Panc1 (cell line): ENCODE measurements at regions not wholly inside any gene's neighbourhood (a gene's known extent, or its start where the extent isn't known, plus 50 kb on each side); places are given as distances from the start of the nearest gene placed in this dataset.

Experiments
- ATAC-seq: fragments of 200-7000 bp; cut with Tn5 transposase; 2 replicates; pipeline ENCODE4 v1.9.1; 2020; ENCODE audit warnings: mild to moderate bottlenecking, moderate library complexity
- BruUV-seq: library from RNA; stranded (reverse); fragments of 400-500 nt; replicated peaks from 2 replicates; lab custom pipeline; 2021; lab: Mats Ljungman, UMichigan
- CTCF ChIA-PET: fragments of 300-600 bp; sonication (Branson Sonifier 250); formaldehyde crosslinking; loops from one replicate; lab custom pipeline; 2022; ENCODE audit warnings: antibody characterized with exemption; lab: Charles Lee
- POLR2A ChIA-PET: fragments of 300-600 bp; sonication (Branson Sonifier 250); formaldehyde crosslinking; loops from one replicate; lab custom pipeline; 2022; ENCODE audit warnings: antibody characterized with exemption; lab: Charles Lee
- DNase-seq: peaks from one replicate; pipeline ENCODE4 v3.0.0-alpha.2; 2010; ENCODE audit warnings: low read depth, low spot score
- H3K27ac ChIP-seq: 2 replicates; pipeline ENCODE4 v1.5.1; 2011; ENCODE audit warnings: mild to moderate bottlenecking, low read length, inconsistent platforms
- H3K27me3 ChIP-seq: fragments of 200-500 bp; sonication (Bioruptor generic); 2 replicates; pipeline ENCODE4 v1.6.0; 2014; ENCODE audit warnings: low read length, inconsistent platforms; ENCODE audit not compliant: control insufficient read depth, insufficient read depth
- H3K36me3 ChIP-seq: fragments of 200-500 bp; sonication (Bioruptor generic); 2 replicates; pipeline ENCODE4 v1.5.1; 2014; ENCODE audit warnings: inconsistent platforms, mild to moderate bottlenecking, low read length, moderate library complexity; ENCODE audit not compliant: control insufficient read depth, insufficient read depth
- H3K4me1 ChIP-seq: 2 replicates; pipeline ENCODE4 v1.5.1; 2011; ENCODE audit warnings: inconsistent platforms, mild to moderate bottlenecking, low read length, moderate library complexity; ENCODE audit not compliant: control insufficient read depth, insufficient read depth
- H3K4me3 ChIP-seq, 2 experiments: 2 replicates each; pipeline ENCODE4 v1.5.1; 2011 to 2012; ENCODE audit warnings: low read depth in 2 of 2, low read length in 2 of 2, mild to moderate bottlenecking in 2 of 2, inconsistent platforms in 1 of 2, moderate library complexity in 1 of 2
- H3K9me3 ChIP-seq: fragments of 200-500 bp; sonication (Bioruptor generic); 2 replicates; pipeline ENCODE4 v1.5.1; 2014; ENCODE audit warnings: low read depth, mild to moderate bottlenecking, inconsistent platforms, low read length, moderate library complexity; ENCODE audit not compliant: control insufficient read depth, insufficient read depth
- POLR2AphosphoS5 ChIP-seq: IDR thresholded peaks from 2 replicates; pipeline ENCODE4 v1.6.1; 2012; ENCODE audit warnings: mild to moderate bottlenecking, low read depth, low read length, moderate library complexity
- SIN3A ChIP-seq: IDR thresholded peaks from 2 replicates; pipeline ENCODE4 v1.6.1; 2012; ENCODE audit warnings: low read depth, mild to moderate bottlenecking, low read length, moderate library complexity, borderline replicate concordance; ENCODE audit not compliant: insufficient read depth
- TCF7L2 ChIP-seq: IDR thresholded peaks from 2 replicates; pipeline ENCODE4 v1.6.1; 2011; ENCODE audit warnings: mild to moderate bottlenecking, low read depth, low read length, inconsistent platforms
- in situ Hi-C: cut with HindIII; loops from 2 replicates; pipeline ENCODE4 v1.10.0; 2016; ENCODE audit warnings: low sequenced_read_pairs, low pct_unique_long_range_greater_than_20kb
- intact Hi-C: fragments of 100-400 bp; cut with micrococcal nuclease; formaldehyde crosslinking; loops from one replicate; pipeline ENCODE4 v1.10.0; 2022; ENCODE audit not compliant: unreplicated experiment
- TF ChIP-seq, protein P1 (sequence below), 2 experiments: IDR thresholded peaks; 2 replicates each; pipeline ENCODE4 v1.6.1; 2011 to 2012; ENCODE audit warnings: low read depth in 2 of 2, control low read depth in 1 of 2, low read length in 1 of 2, mild to moderate bottlenecking in 1 of 2, moderate library complexity in 1 of 2; ENCODE audit not compliant: insufficient read depth in 1 of 2
- TF ChIP-seq, protein P2 (sequence below): fragments of 450-650 bp; IDR thresholded peaks from 2 replicates; pipeline ENCODE4 v1.5.1; 2017; ENCODE audit warnings: mild to moderate bottlenecking

DNA sequence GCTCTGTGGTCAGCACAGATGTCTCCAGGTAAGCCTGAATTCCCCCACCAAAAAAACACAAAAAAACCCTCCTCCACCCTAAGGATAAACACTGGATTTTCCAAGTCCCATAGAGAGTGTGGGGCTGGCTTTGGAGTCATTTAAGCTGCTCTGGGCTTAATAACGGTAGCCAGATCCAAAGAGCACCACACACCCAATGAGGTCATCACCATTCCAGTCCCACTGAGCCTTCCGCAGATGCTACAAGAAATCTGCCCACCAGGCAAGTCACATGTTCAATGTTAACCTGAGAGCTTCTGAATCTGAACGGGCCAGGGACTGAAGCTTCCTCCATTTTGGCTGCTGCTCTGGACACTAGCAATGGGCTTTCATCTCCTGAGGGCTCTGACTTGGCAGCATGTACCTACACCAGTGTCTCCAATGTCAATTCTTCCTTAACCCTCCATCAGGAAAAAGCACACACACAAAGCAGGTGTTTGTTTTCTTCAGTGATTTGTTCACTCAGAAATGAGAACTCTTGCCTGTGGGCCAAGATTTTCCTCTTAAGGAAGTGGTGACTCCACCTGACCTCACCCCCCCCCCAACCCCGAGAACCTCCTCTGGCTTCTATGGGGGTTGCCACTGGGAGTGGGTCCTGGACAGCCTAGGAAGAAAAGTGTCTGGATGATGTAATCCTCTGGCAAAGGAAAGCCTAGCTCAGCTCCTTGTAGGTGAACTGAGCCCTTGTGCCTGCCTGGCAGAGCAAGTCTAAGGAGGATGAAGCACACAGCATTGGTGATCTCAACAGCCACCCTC, 220.1 kb downstream of the FOXL1 start:
- H3K36me3 ChIP-seq: no peaks in the 10 kb centered on the region
- H3K4me3 ChIP-seq: no peak overlapping the region
- TF ChIP-seq SIN3A (no peak), POLR2AphosphoS5 (no peak), TCF7L2 (no peak)
- TF ChIP-seq, protein P1, sequence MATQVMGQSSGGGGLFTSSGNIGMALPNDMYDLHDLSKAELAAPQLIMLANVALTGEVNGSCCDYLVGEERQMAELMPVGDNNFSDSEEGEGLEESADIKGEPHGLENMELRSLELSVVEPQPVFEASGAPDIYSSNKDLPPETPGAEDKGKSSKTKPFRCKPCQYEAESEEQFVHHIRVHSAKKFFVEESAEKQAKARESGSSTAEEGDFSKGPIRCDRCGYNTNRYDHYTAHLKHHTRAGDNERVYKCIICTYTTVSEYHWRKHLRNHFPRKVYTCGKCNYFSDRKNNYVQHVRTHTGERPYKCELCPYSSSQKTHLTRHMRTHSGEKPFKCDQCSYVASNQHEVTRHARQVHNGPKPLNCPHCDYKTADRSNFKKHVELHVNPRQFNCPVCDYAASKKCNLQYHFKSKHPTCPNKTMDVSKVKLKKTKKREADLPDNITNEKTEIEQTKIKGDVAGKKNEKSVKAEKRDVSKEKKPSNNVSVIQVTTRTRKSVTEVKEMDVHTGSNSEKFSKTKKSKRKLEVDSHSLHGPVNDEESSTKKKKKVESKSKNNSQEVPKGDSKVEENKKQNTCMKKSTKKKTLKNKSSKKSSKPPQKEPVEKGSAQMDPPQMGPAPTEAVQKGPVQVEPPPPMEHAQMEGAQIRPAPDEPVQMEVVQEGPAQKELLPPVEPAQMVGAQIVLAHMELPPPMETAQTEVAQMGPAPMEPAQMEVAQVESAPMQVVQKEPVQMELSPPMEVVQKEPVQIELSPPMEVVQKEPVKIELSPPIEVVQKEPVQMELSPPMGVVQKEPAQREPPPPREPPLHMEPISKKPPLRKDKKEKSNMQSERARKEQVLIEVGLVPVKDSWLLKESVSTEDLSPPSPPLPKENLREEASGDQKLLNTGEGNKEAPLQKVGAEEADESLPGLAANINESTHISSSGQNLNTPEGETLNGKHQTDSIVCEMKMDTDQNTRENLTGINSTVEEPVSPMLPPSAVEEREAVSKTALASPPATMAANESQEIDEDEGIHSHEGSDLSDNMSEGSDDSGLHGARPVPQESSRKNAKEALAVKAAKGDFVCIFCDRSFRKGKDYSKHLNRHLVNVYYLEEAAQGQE (IDR thresholded peaks at IDR 0.05; ENCODE audit: insufficient read depth in 1 of 2, low read depth in 2 of 2, low read length in 1 of 2): no peak
- TF ChIP-seq, protein P2, sequence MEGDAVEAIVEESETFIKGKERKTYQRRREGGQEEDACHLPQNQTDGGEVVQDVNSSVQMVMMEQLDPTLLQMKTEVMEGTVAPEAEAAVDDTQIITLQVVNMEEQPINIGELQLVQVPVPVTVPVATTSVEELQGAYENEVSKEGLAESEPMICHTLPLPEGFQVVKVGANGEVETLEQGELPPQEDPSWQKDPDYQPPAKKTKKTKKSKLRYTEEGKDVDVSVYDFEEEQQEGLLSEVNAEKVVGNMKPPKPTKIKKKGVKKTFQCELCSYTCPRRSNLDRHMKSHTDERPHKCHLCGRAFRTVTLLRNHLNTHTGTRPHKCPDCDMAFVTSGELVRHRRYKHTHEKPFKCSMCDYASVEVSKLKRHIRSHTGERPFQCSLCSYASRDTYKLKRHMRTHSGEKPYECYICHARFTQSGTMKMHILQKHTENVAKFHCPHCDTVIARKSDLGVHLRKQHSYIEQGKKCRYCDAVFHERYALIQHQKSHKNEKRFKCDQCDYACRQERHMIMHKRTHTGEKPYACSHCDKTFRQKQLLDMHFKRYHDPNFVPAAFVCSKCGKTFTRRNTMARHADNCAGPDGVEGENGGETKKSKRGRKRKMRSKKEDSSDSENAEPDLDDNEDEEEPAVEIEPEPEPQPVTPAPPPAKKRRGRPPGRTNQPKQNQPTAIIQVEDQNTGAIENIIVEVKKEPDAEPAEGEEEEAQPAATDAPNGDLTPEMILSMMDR: no peak
- no peak for DNase-seq
- H3K27ac ChIP-seq: no peak overlapping the region
- ChIA-PET CTCF (no interaction called here), POLR2A (no interaction called here)
- H3K9me3 ChIP-seq: no peaks in the 10 kb centered on the region
- H3K4me1 ChIP-seq: no peaks in the 10 kb centered on the region
- BruUV-seq: no TSS peak
- no peak for ATAC-seq
- no peaks in the 10 kb centered on the region for H3K27me3 ChIP-seq
- intact Hi-C loops: no loop called here
- in situ Hi-C loops: no loop called here

DNA sequence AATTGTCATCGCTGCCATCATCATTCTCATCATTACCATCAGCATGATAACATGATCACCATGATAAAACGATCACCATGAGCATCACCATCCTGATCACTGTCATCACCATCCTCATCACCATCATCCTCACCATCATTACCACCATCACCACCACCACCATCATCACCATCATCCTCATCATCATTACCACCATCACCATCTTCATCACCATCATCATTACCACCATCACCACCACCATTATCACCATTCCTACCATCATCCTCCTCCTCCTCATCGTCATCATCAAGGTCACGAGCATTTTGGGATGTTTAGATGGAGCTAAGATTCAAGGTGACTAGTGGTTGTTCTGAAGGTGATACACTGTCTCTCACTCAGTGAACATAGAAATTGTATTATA, 221.0 kb downstream of the FOXL1 start:
- ATAC-seq (no peak), DNase-seq (no peak)
- Histone ChIP-seq H3K27me3 (no peaks in the 10 kb centered on the region), H3K27ac (no peak overlapping the region), H3K36me3 (no peaks in the 10 kb centered on the region), H3K4me1 (no peaks in the 10 kb centered on the region), H3K9me3 (no peaks in the 10 kb centered on the region), H3K4me3 (no peak overlapping the region)
- intact Hi-C loops: no loop called here
- BruUV-seq: no TSS peak
- in situ Hi-C loops: no loop called here
- TF ChIP-seq TCF7L2 (no peak), SIN3A (no peak), POLR2AphosphoS5 (no peak)
- TF ChIP-seq, protein P1 (IDR thresholded peaks at IDR 0.05; ENCODE audit: insufficient read depth in 1 of 2, low read depth in 2 of 2, low read length in 1 of 2): no peak
- TF ChIP-seq, protein P2: no peak
- ChIA-PET CTCF (no interaction called here), POLR2A (no interaction called here)
